ENCODE measurements at regions not wholly inside any gene's neighbourhood (a gene's known extent, or its start where the extent isn't known, plus 50 kb on each side); places are given as distances from the start of the nearest gene placed in this dataset.

DNA sequence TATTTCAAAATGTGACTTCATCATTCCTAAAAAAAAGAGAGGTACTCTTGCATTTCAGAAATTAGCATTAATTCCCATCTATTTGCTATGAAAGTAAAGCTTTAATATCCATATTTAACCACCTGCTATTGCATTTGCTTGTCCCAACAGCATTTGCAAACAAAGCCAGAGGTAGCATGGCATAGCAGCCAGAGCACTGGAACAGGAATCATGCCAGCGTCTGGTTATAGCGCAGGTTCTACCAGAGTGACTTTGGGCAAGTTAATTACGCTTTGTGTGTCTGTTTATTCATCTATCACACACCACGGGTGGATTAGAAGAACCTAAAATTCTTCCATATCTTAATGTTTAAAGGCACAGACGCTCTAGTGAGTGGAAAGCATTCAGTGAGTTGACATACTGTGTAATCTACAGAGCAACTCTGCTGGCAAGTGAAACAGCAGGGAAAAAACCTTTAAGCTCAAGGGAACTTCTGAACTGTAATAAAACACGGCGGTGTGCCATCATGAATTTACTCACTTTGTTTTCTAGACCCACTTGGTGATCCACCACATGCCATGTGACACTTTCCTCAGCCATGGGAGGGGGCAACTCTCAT, 76.6 kb upstream of the QRFPR start:
- TF ChIP-seq CTCF (conservative IDR thresholded peaks at IDR 0.05; ENCODE audit: low read depth, low read length) = no peak
- TF ChIP-seq EZH2 (IDR thresholded peaks at IDR 0.05; ENCODE audit: borderline replicate concordance, low read depth, low read length, poor library complexity, severe bottlenecking) = no peak
